ENCODE measurements at regions not wholly inside any gene's neighbourhood (a gene's known extent, or its start where the extent isn't known, plus 50 kb on each side); places are given as distances from the start of the nearest gene placed in this dataset.

- TF ChIP-seq CTCF (conservative IDR thresholded peaks at IDR 0.05 in 1 of 2, IDR thresholded peaks at IDR 0.05 in 1 of 2; ENCODE audit: low read depth in 1 of 2, low read length in 2 of 2) (no peak), EZH2 (IDR thresholded peaks at IDR 0.05; ENCODE audit: low read length, missing control alignments) (no peak)
Observed at GRCh38 chr17:72446525-72447250, 325.9 kb downstream of the SOX9 start.

All from fibroblast of lung (primary cell).